ENCODE measurements at regions not wholly inside any gene's neighbourhood (a gene's known extent, or its start where the extent isn't known, plus 50 kb on each side); places are given as distances from the start of the nearest gene placed in this dataset.

- ATAC-seq: no peak
Measured at GRCh38 chr1:81466961-81467360, 333.8 kb upstream of the ADGRL2 start.

DNA sequence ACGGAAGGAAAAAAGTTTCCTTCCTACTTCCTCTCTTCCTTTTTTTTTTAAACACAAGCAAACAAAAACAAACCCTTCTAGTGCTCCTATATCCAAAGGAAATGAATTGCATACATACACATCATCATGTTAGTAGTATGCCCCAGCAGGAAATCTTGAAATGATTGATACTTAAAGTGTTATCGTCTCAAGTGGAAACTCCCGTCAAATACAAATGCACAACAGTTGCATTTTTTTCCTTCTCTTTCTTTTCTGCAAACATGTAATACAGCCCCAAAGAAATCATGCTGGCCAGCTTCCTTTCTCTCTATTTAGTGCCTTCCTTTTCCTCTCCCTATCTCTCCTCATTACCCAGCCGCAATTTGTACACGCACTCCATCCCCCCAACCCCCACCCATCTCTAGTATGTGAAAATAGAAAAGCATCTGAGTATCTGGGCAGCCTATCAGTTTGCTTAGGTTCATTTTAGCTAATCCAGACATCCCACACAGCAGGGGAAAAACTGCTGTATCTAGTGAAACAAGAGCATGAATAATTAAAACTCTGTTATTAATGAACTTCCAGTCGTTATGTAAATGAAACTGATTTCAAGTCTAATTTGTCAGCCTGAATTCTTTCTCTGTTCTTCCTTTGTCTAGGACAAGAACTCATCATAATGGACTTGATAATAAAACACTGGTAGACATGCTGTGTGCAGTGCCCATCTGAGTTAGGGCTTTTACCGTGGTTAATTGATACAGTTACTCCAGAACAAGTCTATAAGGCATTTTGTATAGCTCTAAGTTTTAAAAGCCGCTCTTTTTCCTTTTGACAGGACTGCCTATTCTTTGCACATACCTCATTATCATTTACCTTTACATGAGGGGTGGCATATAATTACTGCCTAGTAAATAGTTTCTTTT lies 336.5 kb upstream of the ADGRL2 start:
- ATAC-seq (no peak), DNase-seq (ENCODE audit: low spot score) (no peak)
- intact Hi-C loops (cut with DNase I): no loop called here

More at GRCh38 chr1:81466961-81467360, 333.8 kb upstream of the ADGRL2 start:
- intact Hi-C loops (cut with DNase I): no loop called here
- no peak for DNase-seq (ENCODE audit: low spot score)

DNA sequence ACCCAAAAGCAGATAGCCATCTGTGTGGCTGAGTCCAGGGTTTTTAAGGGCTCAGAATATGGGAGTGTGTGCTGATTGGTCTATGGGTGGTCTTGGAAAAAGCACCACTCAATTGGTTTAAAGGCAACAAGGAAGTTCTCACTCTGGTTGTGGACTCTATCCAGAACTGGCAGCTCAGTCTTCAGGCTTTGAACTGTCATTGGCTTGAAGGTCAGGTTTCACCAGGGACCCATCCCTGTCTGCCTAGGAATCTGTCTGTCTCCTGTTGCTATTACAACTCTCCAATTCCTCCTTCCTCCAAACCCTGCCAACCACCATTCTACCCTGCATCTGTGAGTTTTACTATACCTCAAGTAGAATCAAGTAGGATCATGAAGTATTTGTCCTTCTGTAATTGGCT lies 341.7 kb upstream of the ADGRL2 start:
- ATAC-seq (no peak), DNase-seq (ENCODE audit: low spot score) (no peak)
- intact Hi-C loops (cut with DNase I): no loop called here

GRCh38 chr1:81458186-81458585 lies 342.5 kb upstream of the ADGRL2 start:
- intact Hi-C loops (cut with DNase I): no loop called here
- ATAC-seq: no peak
- DNase-seq (ENCODE audit: low spot score): no peak

- DNase-seq (ENCODE audit: low spot score): no peak
- no peak for ATAC-seq
- intact Hi-C loops (cut with DNase I): no loop called here
Measured at GRCh38 chr1:81455481-81455880, 345.3 kb upstream of the ADGRL2 start.

GRCh38 chr1:81453971-81454370 lies 346.8 kb upstream of the ADGRL2 start:
- intact Hi-C loops (cut with DNase I): no loop called here
- ATAC-seq: no peak

DNA sequence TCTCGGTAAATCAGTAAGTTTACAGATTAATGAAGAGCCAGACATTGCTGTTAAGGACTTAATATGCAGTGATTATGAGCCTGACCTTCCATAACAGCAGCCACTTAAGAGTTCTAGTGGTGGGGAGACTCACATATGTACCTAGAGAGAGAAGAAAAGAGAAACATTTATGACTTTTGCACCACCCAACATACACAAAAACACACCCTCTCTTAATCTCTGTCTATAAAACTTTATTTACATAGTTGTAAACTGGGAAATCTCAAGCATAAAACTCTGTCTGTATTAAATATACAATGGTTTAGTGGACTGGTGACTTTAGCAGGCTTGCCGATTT lies 347.4 kb upstream of the ADGRL2 start:
- DNase-seq (ENCODE audit: low spot score) (no peak), ATAC-seq (no peak)
- intact Hi-C loops (cut with DNase I): no loop called here

More at GRCh38 chr1:81453971-81454370, 346.8 kb upstream of the ADGRL2 start:
- no peak for DNase-seq (ENCODE audit: low spot score)

DNA sequence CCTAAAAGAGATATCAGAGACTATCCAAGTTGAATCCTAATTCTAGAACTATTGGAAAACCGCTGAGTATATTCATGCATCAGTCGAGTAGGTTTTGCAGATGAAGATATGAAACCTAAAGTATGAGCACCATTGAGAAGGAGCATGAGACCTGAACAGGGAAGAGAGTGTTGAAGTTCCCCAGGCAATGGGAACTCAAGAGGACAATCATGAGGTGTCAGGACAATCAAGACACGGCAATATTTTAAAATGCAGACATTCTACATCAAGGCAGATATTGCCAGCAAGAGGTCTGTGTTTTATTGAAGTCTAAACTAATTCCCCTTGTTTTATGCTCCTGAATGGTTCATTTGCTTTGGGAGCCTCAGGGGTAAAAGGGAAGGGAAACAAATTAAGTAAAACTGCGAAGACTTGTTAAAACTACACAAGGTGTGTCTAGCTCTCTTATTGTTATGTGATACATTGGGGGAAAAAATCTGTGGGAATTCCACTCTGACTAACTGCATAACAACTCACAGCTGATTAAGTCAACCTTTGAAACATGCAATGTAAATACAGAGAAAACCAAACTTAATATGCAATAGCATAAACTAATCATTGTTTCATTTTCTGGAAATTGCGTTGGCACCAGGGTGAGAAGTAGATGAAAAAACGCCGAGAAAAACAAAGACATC lies 347.9 kb upstream of the ADGRL2 start:
- no peak for DNase-seq (ENCODE audit: low spot score)
- ATAC-seq: no peak
- intact Hi-C loops (cut with DNase I): no loop called here

DNA sequence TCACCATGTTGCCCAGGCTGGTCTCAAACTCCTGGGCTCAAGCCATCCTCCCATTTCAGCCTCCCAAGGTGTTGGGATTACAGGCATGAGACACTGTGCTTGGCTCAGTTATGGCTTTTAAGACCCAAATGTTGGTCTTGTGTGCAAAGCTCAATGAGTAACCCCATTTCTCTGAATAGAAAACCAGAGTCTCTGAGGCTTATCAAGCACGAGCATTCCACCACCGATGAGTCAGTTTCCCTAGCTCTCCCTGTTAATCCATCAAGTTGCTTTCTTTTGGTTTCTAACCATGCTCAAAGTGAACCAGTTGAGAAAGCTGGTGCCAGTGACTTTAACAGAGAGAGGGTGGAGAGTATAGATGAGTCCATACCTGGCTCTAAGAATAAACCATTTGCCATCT lies 350.9 kb upstream of the ADGRL2 start:
- intact Hi-C loops (cut with DNase I): no loop called here
- ATAC-seq (no peak), DNase-seq (ENCODE audit: low spot score) (no peak)

GRCh38 chr1:81446000-81446669 lies 354.6 kb upstream of the ADGRL2 start:
- ATAC-seq (no peak), DNase-seq (ENCODE audit: low spot score) (no peak)
- intact Hi-C loops (cut with DNase I): no loop called here

GRCh38 chr1:81443288-81443687 lies 357.4 kb upstream of the ADGRL2 start:
- intact Hi-C loops (cut with DNase I): no loop called here
- ATAC-seq (no peak), DNase-seq (ENCODE audit: low spot score) (no peak)

DNA sequence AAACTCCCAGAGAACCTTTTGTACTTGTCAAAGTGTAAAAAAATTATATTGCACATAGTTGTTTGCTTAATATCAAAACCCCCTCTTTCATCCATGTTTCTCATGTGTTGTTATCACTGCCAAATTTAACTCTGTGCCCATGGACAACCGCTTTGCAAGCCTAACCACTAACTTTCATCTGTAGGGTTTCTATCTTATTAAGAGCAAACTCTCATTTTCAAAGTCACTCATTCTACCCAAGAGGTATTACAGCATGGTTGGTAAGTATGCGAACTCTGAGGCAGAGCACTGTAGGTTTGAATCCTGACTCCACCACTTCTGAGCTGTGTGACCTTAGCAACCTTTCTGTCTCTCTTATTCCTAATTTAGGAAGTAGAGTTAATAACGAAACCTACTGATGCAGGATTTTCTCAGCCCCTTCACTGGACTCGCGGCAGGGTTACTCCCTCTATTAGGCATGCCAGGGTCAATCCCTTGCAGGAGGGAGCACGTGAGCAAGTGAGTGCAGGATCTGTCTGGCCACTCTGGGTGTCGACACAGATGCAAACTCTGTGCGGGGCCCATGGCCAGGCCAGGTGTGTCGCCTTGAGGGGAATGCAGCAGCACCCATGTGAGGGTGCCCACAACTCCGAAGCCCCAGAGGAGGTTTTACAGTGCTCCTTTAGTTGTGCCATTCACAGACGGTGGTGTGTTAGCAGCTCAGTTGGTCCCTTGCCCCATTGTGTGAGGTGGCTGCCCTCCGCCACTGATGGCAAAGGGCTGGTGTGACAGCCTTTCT lies 361.5 kb upstream of the ADGRL2 start:
- ATAC-seq (no peak), DNase-seq (ENCODE audit: low spot score) (no peak)
- intact Hi-C loops (cut with DNase I): no loop called here

DNA sequence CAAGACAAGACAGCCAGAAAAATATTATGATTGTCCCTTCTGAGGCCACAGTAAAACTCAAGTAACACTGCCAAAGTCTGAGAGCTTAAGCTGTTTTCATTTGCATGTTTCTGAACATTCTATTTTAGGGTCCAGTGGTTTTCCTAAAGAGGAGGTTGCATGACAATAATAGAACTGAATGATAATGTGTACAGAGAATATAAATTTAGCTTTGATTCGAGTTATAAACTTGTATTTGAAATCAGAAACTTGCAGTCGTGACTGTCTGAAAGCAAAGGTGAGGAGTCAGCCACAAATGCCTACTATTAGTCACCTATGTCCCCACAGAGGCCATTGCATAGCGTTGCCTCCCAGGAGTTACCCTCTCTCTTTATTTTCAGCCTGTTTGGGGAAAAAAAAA lies 363.1 kb upstream of the ADGRL2 start:
- no peak for DNase-seq (ENCODE audit: low spot score)
- no peak for ATAC-seq
- intact Hi-C loops (cut with DNase I): no loop called here

DNA sequence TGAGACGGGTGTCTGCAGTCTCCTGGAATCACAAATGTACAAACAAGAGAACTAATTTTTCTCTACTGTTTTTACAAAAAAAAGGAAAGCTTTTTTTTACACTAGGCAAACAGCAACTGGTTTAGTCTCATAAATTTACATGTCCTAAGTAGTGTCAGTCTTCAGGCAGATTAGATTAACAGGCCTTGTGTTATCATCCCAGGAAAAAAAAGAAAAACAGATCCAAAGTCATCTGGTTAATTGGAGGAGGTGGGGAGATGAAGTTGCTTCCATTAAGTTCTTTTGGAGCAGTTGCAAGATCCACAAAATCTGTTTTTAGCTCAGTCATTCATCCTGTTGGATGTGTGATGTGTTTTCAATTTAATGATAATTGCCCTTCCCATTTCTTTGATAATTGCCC lies 363.5 kb upstream of the ADGRL2 start:
- ATAC-seq: no peak
- no peak for DNase-seq (ENCODE audit: low spot score)
- intact Hi-C loops (cut with DNase I): no loop called here

DNA sequence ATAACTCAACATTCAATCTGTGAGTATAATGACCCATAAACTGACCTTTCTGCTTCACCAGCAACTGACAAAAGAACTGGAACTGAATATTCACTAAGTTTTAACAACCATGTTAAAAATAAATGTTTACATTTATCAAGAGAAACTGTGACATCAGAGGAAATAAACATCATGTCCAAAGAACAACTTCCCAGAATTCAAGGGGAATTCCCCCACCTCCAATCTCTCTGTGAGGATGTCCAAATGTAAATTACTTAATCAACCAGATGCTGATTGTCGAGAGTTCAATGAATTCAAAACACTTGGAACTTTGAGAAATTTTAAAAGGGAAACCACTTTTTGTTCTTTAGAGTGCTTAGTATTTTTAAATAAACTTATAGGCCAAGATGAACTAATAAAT lies 365.6 kb upstream of the ADGRL2 start:
- intact Hi-C loops (cut with DNase I): no loop called here
- no peak for DNase-seq (ENCODE audit: low spot score)
- ATAC-seq: no peak

GRCh38 chr1:81433676-81434075 lies 367.1 kb upstream of the ADGRL2 start:
- intact Hi-C loops (cut with DNase I): no loop called here
- ATAC-seq (no peak), DNase-seq (ENCODE audit: low spot score) (no peak)

DNA sequence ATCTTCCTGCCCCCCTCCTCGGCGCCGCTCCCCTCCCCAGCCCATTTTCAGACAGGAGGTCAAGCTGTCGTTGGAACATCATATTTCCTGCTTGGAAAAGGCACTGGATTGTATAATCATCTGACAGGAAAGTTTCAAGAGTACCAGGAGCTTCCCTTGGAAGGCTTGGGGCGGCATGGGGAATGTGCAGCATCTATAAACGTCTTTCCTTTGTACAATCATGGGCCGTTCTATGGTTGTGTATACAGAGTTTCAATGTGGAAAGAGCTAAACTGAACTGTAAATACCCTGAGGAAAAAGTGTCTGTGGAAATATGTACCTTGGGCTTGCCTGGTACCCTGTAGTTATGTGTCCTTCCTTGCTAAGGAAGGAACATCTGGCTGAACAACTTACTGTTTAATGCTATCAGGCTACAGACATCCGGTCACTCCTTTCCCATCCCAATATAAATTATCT lies 368.1 kb upstream of the ADGRL2 start:
- intact Hi-C loops (cut with DNase I): no loop called here
- ATAC-seq (no peak), DNase-seq (ENCODE audit: low spot score) (no peak)

GRCh38 chr1:81432059-81432458 lies 368.7 kb upstream of the ADGRL2 start:
- no peak for ATAC-seq
- intact Hi-C loops (cut with DNase I): no loop called here
- no peak for DNase-seq (ENCODE audit: low spot score)

GRCh38 chr1:81431624-81432000 lies 369.1 kb upstream of the ADGRL2 start:
- intact Hi-C loops (cut with DNase I): no loop called here
- ATAC-seq (no peak), DNase-seq (ENCODE audit: low spot score) (no peak)
